ENCODE measurements at regions not wholly inside any gene's neighbourhood (a gene's known extent, or its start where the extent isn't known, plus 50 kb on each side); places are given as distances from the start of the nearest gene placed in this dataset.
"Not testable (repeated sequence)": the region's sequence is repeated elsewhere in the genome, so short reads cannot be mapped to it uniquely, and the experiment has no call there.

- no peak for DNase-seq (ENCODE audit: low read depth)
Observed at GRCh38 chr5:71771191-71771590, 52.1 kb downstream of the CARTPT start.

DNA sequence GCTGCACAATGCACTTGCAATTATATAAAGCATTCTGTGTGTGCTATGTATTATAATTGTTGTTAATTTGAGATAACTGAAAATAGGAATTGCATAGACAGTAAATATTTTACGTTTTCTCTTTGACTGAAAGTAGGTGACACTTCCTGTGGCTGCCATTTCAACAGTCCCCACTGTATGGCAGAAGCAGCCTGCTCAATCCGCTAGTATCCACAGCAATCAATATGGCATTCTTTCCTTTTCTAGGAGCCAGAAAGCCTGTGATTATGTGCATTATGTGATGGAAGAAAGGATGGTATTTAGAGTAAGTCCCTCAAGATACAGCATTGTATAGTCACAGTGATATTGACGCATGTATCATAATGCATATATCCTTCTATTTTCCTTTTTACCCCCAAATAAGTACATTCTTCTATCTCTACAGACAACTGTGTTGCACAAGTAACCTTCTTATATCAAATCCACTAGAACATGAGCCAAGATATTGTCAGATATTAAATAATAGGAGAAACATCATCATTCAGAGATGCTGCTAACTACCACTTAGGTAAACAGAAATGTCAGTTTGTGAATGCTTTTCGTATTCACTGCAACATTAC is 59.7 kb downstream of the CARTPT start:
- no peak for DNase-seq (ENCODE audit: low read depth)

- DNase-seq (ENCODE audit: low read depth): no peak
Observed at GRCh38 chr5:71780597-71780996, 61.5 kb downstream of the CARTPT start.

DNA sequence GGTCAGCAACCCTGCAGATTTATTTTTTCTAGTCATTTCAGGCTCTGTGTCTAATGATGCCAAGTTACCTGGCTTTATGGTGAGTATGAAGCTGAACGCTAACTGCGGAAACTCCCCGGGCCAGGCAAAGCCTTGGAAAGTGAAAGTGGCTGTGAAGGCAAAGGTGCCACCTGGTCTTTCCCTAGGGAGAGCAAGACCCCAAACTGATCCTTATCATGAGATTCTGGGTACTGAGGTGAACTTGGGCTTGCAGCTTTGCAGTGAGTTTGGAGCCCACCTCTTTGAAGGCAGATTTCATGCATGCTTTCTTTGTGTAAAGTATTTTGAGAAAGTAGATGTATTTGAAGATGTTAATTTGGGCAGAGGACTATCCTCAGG is 63.3 kb downstream of the CARTPT start:
- DNase-seq (ENCODE audit: low read depth): no peak

DNA sequence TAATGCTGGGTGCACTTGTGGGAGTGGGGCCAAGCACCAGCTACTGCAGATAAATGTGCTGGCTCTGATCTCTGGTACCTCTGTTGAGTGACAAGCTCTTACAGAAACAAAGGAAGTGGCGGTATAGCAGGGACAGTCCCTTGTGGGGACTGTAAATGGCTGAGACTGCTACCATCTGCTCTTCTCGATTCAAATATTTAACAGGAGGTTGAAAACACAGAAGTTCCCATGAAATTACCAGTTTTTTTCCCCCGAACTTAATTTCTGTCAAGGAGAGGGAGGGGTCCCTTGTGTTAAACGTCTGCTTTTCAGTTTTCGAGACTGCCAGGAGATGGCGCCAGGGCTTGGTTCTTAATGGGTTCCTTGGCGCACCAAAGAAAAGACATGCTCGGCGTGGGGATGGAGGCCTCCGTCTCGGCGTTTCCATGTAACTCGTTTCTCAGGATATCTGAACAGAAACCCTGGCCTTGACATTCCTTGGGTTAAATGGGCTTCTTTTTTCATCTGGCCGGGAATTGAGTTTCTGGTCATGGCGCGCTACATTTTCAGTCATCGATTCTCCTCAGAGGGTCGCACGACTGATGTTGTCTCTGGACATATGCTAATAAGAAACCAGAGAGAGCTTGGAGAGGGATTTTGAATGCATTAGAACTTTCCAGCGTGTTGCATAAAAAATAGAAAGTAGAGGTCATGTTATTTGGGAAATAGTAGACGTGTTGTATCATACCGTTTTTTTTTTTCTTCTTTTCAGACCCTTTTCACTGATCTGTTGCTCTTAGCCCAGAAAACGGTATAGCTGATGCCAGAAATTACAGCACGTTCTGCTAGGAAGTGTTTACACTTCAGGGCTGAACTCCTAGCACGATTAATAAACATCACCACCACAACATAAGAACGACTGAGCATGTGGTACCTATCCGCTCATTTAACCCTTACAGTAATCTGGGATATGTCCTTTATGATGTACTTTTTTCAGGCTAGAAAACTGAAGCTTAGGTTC is 64.0 kb downstream of the CARTPT start:
- DNase-seq (ENCODE audit: low read depth): no peak

DNA sequence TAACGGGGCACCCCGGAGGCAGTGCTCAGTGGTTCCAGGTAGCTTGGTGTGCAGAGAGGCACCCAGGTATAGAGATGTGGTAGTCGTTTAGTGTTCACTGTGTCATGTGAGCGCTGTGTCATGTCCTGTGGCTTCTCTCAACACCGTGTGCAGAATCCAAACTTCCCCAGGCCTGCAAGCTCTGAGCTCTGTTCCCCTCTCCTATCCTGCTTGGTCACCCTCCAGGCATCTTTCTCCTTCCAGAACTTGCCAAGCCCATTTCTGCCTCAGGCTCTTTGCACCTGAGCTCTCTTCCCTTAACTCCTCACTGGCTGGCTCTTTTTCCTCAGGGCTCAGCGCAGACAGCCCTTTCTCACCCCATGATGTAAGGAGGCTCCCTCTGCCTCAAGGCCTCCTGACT is 64.8 kb downstream of the CARTPT start:
- no peak for DNase-seq (ENCODE audit: low read depth)

- no peak for DNase-seq (ENCODE audit: low read depth)
Observed at GRCh38 chr5:71786337-71787055, 67.4 kb downstream of the CARTPT start.

- no peak for DNase-seq (ENCODE audit: low read depth)
Observed at GRCh38 chr5:71788794-71789193, 69.7 kb downstream of the CARTPT start.

DNA sequence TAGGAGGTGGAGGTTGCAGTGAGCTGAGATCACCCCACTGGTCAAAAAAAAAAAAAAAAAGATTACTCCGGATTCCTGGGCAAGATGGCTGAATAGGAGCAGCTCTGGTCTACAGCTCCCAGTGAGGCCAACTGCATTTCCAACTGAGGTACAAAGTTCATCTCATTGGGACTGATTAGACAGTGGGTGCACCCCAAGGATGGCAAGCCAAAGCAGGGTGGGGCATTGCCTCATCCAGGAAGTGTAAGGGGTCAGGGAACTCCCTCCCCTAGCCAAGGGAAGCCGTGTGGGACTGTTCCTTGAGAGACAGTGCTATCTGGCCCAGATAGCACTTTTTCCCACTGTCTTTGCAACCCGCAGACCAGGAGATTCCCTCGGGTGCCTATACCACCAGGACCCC is 70.7 kb downstream of the CARTPT start:
- DNase-seq (ENCODE audit: low read depth): no peak

GRCh38 chr5:71790433-71790832 is 71.4 kb downstream of the CARTPT start:
- no peak for DNase-seq (ENCODE audit: low read depth)

DNA sequence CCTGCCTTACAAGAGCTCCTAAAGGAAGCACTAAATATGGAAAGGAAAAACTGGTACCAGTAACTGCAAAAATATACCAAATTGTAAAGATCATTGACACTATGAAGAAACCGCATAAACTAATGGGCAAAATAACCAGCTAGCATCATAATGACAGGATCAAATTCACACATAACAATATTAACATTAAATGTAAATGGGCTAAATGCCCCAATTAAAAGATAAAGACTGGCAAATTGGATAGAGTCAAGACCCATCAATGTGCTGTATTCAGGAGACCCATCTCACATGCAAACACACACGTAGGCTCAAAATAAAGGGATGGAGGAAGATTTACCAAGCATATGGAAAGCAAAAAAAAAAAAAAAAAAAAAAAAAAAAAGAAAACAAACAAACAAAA is 73.0 kb downstream of the CARTPT start:
- not testable (repeated sequence) for DNase-seq (ENCODE audit: low read depth)

GRCh38 chr5:71794061-71794695 is 75.1 kb downstream of the CARTPT start:
- DNase-seq (ENCODE audit: low read depth): no peak

GRCh38 chr5:71802673-71803072 is 83.6 kb downstream of the CARTPT start:
- DNase-seq (ENCODE audit: low read depth): no peak

- DNase-seq (ENCODE audit: low read depth): no peak
Observed at GRCh38 chr5:71806711-71807110, 87.6 kb downstream of the CARTPT start.

DNA sequence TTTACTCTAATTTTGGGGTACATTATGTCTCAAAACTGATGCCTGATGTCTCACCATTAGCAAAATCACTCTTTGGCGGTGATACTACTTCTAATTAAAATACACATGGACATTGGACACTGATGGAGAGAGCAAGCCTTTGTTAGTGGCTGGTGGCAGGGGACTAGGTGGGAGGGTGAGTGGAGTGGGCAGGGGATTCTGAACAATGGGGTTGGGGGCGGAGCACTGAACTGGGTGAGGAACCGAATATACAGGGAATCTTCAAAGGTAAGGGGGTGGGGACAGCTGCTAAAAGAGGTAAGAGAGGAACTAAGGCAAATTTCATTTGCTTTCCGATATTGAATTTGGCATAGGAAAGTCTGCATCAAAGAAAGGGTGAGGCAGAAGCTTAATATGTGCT is 88.8 kb downstream of the CARTPT start:
- no peak for DNase-seq (ENCODE audit: low read depth)

GRCh38 chr5:71809446-71809845 is 90.4 kb downstream of the CARTPT start:
- DNase-seq (ENCODE audit: low read depth): no peak

GRCh38 chr5:71810023-71810422 is 90.9 kb downstream of the CARTPT start:
- DNase-seq (ENCODE audit: low read depth): no peak

DNA sequence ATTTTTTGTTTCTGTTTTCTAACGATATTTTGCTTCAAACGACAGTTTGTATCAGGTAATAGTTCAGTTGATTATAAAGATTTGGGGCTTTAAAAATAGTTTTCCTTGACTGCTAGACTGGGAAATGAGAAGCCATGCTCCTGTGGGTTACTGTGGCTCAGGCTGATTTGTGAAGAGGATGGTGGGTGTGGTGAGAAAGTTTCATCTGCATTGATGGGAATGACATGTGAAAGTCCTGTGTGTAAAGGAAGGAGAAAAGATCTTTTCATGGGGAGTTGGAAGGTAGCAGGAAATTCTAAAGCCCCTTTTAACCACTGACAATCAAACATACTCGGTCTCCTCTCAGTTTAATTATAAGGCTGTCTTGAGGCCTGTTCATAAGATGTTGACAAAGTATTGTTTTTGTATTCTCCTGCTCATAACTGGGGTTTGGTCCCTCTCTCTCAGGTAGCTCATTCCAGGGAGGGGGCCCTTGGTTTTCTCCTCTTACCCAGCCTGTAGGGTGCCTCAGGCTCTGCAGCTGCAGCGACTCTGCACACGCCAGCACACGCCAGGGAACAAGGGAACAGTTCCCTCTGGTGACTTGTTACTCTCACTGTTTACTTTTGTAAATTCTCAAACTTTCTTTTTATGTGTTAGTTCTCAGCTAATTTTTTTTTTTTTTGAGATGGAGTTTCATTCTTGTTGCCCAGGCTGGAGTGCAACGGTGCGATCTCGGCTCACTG is 91.6 kb downstream of the CARTPT start:
- DNase-seq (ENCODE audit: low read depth): no peak

DNA sequence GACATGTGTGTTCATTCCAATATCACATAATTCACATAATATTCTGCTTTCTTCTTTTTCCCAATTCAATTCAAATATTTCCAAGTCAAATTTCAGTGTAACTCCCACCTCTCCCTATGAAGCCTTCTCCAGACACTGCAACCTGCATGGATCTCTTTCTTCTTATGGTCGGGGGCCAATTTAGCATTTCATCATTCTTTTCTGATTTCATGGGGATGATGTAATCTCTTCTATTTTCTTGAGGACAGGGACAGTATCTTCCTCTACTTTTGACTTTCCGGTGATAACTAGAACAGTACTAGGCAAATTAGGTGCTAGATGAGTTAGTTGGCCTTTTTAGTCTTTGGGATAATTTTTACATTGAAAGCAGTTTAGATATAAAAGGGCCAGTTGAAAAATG is 92.7 kb downstream of the CARTPT start:
- no peak for DNase-seq (ENCODE audit: low read depth)

DNA sequence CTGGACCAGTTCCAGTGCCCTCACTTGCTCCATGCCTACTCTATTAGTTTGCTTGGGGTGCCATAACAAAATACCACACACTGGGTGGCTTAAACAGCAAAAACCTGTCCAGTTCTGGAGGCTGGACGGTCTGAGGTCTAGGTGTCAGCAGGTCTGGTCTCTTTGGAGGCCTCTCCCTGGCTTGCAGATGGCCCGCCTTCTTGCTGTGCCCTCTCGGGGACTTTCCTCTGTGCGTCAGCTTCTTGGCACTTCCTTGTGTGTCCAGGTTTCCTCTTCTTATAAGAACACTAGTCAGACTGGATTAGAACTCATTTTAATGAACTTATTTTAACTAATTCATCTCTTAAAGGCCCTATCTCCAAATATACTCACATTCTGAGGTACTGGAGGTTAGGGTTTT is 97.2 kb downstream of the CARTPT start:
- DNase-seq (ENCODE audit: low read depth): no peak

GRCh38 chr5:71817891-71818290 is 98.8 kb downstream of the CARTPT start:
- DNase-seq (ENCODE audit: low read depth): no peak

DNA sequence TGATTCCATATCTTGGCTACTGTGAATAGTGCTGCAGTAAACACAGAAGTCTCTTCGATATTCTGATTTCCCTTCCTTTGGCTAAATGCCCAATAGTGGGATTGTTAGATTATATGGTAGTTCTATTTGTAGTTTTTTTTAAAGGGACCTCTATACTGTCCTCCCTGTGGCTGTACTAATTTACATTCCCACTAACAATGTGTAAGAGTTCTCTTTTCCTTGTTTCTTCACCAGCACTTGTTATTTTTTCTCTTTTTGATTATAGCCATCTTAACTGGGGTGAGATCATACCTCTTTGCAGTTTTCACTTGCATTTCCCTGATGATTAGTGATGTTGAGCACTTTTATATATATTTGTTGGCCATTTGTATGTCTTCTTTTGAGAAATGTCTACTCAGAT is 102.0 kb downstream of the CARTPT start:
- no peak for DNase-seq (ENCODE audit: low read depth)
